ENCODE measurements at regions not wholly inside any gene's neighbourhood (a gene's known extent, or its start where the extent isn't known, plus 50 kb on each side); places are given as distances from the start of the nearest gene placed in this dataset.
A peak's percentile ranks its signal among the peaks of the same experiment; 100 is the strongest.

- Histone ChIP-seq H3K4me2 (ENCODE audit: low read length, poor library complexity, severe bottlenecking) (no peak overlapping the region), H2BK15ac (ENCODE audit: low read depth, poor library complexity, severe bottlenecking) (peak overlapping the region; percentile 86), H3K9me3 (ENCODE audit: control insufficient read depth, low read length) (no peaks in the 10 kb centered on the region), H2BK12ac (ENCODE audit: low read length in 2 of 2) (peak overlapping the region in 1 of 2 experiments; percentile 0), H2BK5ac (ENCODE audit: low read depth, low read length, poor library complexity, severe bottlenecking) (no peak overlapping the region), H4K91ac (ENCODE audit: low read length) (no peak overlapping the region), H3K27ac (ENCODE audit: low read length, poor library complexity, severe bottlenecking) (no peak overlapping the region), H3K4ac (ENCODE audit: low read depth in 1 of 2, low read length in 2 of 2) (no peak overlapping the region), H2AK5ac (ENCODE audit: low read length, severe bottlenecking) (no peak overlapping the region), H2AFZ (ENCODE audit: low read depth, low read length) (no peak overlapping the region), H3K4me1 (ENCODE audit: control insufficient read depth, insufficient read depth, low read depth, low read length) (peaks cover 2% of the 10 kb centered on the region), H3K23ac (ENCODE audit: low read length in 2 of 2) (no peak overlapping the region), H3K27me3 (ENCODE audit: control insufficient read depth in 1 of 2, insufficient read depth in 1 of 2, low read length in 2 of 2) (no peaks in the 10 kb centered on the region), H3K14ac (ENCODE audit: low read length in 2 of 2) (no peak overlapping the region), H3K18ac (ENCODE audit: low read depth in 1 of 2, low read length in 2 of 2) (no peak overlapping the region), H3K9ac (ENCODE audit: low read length) (no peak overlapping the region), H3K36me3 (ENCODE audit: control insufficient read depth in 1 of 2, insufficient read depth in 2 of 2, low read depth in 1 of 2, low read length in 2 of 2) (no peaks in the 10 kb centered on the region), H4K8ac (ENCODE audit: low read length) (no peak overlapping the region), H2BK120ac (ENCODE audit: low read depth, low read length) (no peak overlapping the region), H3K79me1 (replicated peaks; ENCODE audit: low read length, poor library complexity, severe bottlenecking) (no peaks in the 10 kb centered on the region), H3K4me3 (ENCODE audit: insufficient read depth in 1 of 2, low read depth in 1 of 2, low read length in 2 of 2) (no peak overlapping the region)
- no CpG with 5 or more reads among the region's 2 CpGs for WGBS
- no peak for DNase-seq
Measured at GRCh38 chr12:92603741-92604432, 98.9 kb upstream of the PLEKHG7 start.

GRCh38 chr12:92602930-92603623 lies 99.7 kb upstream of the PLEKHG7 start:
- Histone ChIP-seq H4K91ac (ENCODE audit: low read length) (no peak overlapping the region), H3K9ac (ENCODE audit: low read length) (no peak overlapping the region), H3K27me3 (ENCODE audit: control insufficient read depth in 1 of 2, insufficient read depth in 1 of 2, low read length in 2 of 2) (no peaks in the 10 kb centered on the region), H2AFZ (ENCODE audit: low read depth, low read length) (no peak overlapping the region), H4K8ac (ENCODE audit: low read length) (no peak overlapping the region), H3K4me1 (ENCODE audit: control insufficient read depth, insufficient read depth, low read depth, low read length) (peaks cover 2% of the 10 kb centered on the region), H3K9me3 (ENCODE audit: control insufficient read depth, low read length) (no peaks in the 10 kb centered on the region), H2BK12ac (ENCODE audit: low read length in 2 of 2) (no peak overlapping the region), H3K4me3 (ENCODE audit: insufficient read depth in 1 of 2, low read depth in 1 of 2, low read length in 2 of 2) (no peak overlapping the region), H3K4me2 (ENCODE audit: low read length, poor library complexity, severe bottlenecking) (no peak overlapping the region), H3K18ac (ENCODE audit: low read depth in 1 of 2, low read length in 2 of 2) (no peak overlapping the region), H2AK5ac (ENCODE audit: low read length, severe bottlenecking) (no peak overlapping the region), H2BK5ac (ENCODE audit: low read depth, low read length, poor library complexity, severe bottlenecking) (no peak overlapping the region), H2BK120ac (ENCODE audit: low read depth, low read length) (no peak overlapping the region), H3K23ac (ENCODE audit: low read length in 2 of 2) (no peak overlapping the region), H3K79me1 (replicated peaks; ENCODE audit: low read length, poor library complexity, severe bottlenecking) (no peaks in the 10 kb centered on the region), H3K36me3 (ENCODE audit: control insufficient read depth in 1 of 2, insufficient read depth in 2 of 2, low read depth in 1 of 2, low read length in 2 of 2) (no peaks in the 10 kb centered on the region), H2BK15ac (ENCODE audit: low read depth, poor library complexity, severe bottlenecking) (no peak overlapping the region), H3K27ac (ENCODE audit: low read length, poor library complexity, severe bottlenecking) (peak overlapping the region; percentile 11), H3K14ac (ENCODE audit: low read length in 2 of 2) (no peak overlapping the region), H3K4ac (ENCODE audit: low read depth in 1 of 2, low read length in 2 of 2) (no peak overlapping the region)
- no peak for DNase-seq
- 88% methylated on average over 2 of the region's 2 CpGs for WGBS

- H3K14ac ChIP-seq (ENCODE audit: low read length in 2 of 2) = no peak overlapping the region
- H4K8ac ChIP-seq (ENCODE audit: low read length) = no peak overlapping the region
- no peak overlapping the region for H4K91ac ChIP-seq (ENCODE audit: low read length)
- no peak overlapping the region for H2AFZ ChIP-seq (ENCODE audit: low read depth, low read length)
- DNase-seq = peak; percentile 90
- no peak overlapping the region for H3K23ac ChIP-seq (ENCODE audit: low read length in 2 of 2)
- peaks cover 2% of the 10 kb centered on the region for H3K4me1 ChIP-seq (ENCODE audit: control insufficient read depth, insufficient read depth, low read depth, low read length)
- no peak overlapping the region for H3K4ac ChIP-seq (ENCODE audit: low read depth in 1 of 2, low read length in 2 of 2)
- no peaks in the 10 kb centered on the region for H3K9me3 ChIP-seq (ENCODE audit: control insufficient read depth, low read length)
- no peaks in the 10 kb centered on the region for H3K36me3 ChIP-seq (ENCODE audit: control insufficient read depth in 1 of 2, insufficient read depth in 2 of 2, low read depth in 1 of 2, low read length in 2 of 2)
- H3K27me3 ChIP-seq (ENCODE audit: control insufficient read depth in 1 of 2, insufficient read depth in 1 of 2, low read length in 2 of 2) = no peaks in the 10 kb centered on the region
- no peak overlapping the region for H2BK15ac ChIP-seq (ENCODE audit: low read depth, poor library complexity, severe bottlenecking)
- no peak overlapping the region for H2BK120ac ChIP-seq (ENCODE audit: low read depth, low read length)
- no peak overlapping the region for H2BK5ac ChIP-seq (ENCODE audit: low read depth, low read length, poor library complexity, severe bottlenecking)
- H3K4me3 ChIP-seq (ENCODE audit: insufficient read depth in 1 of 2, low read depth in 1 of 2, low read length in 2 of 2) = no peak overlapping the region
- no peak overlapping the region for H3K18ac ChIP-seq (ENCODE audit: low read depth in 1 of 2, low read length in 2 of 2)
- H2AK5ac ChIP-seq (ENCODE audit: low read length, severe bottlenecking) = no peak overlapping the region
- WGBS = 0% methylated on average over 1 of the region's 2 CpGs
- no peak overlapping the region for H2BK12ac ChIP-seq (ENCODE audit: low read length in 2 of 2)
- H3K79me1 ChIP-seq (replicated peaks; ENCODE audit: low read length, poor library complexity, severe bottlenecking) = no peaks in the 10 kb centered on the region
- no peak overlapping the region for H3K9ac ChIP-seq (ENCODE audit: low read length)
- H3K27ac ChIP-seq (ENCODE audit: low read length, poor library complexity, severe bottlenecking) = peak overlapping the region; percentile 11
- H3K4me2 ChIP-seq (ENCODE audit: low read length, poor library complexity, severe bottlenecking) = no peak overlapping the region
Measured at GRCh38 chr12:92602476-92602875, 100.3 kb upstream of the PLEKHG7 start.

- H3K18ac ChIP-seq (ENCODE audit: low read depth in 1 of 2, low read length in 2 of 2) = no peak overlapping the region
- peak overlapping the region; percentile 29 to 42 for H2BK12ac ChIP-seq (ENCODE audit: low read length in 2 of 2)
- H3K9ac ChIP-seq (ENCODE audit: low read length) = no peak overlapping the region
- H3K4ac ChIP-seq (ENCODE audit: low read depth in 1 of 2, low read length in 2 of 2) = no peak overlapping the region
- no peak overlapping the region for H3K4me2 ChIP-seq (ENCODE audit: low read length, poor library complexity, severe bottlenecking)
- H3K27ac ChIP-seq (ENCODE audit: low read length, poor library complexity, severe bottlenecking) = no peak overlapping the region
- no peak overlapping the region for H2BK15ac ChIP-seq (ENCODE audit: low read depth, poor library complexity, severe bottlenecking)
- H3K23ac ChIP-seq (ENCODE audit: low read length in 2 of 2) = no peak overlapping the region
- no peak overlapping the region for H2BK120ac ChIP-seq (ENCODE audit: low read depth, low read length)
- 93% methylated on average over 6 of the region's 6 CpGs for WGBS
- no peak overlapping the region for H4K91ac ChIP-seq (ENCODE audit: low read length)
- peaks cover 2% of the 10 kb centered on the region for H3K4me1 ChIP-seq (ENCODE audit: control insufficient read depth, insufficient read depth, low read depth, low read length)
- H3K79me1 ChIP-seq (replicated peaks; ENCODE audit: low read length, poor library complexity, severe bottlenecking) = no peaks in the 10 kb centered on the region
- no peak overlapping the region for H4K8ac ChIP-seq (ENCODE audit: low read length)
- no peak overlapping the region for H3K4me3 ChIP-seq (ENCODE audit: insufficient read depth in 1 of 2, low read depth in 1 of 2, low read length in 2 of 2)
- no peak overlapping the region for H2BK5ac ChIP-seq (ENCODE audit: low read depth, low read length, poor library complexity, severe bottlenecking)
- no peaks in the 10 kb centered on the region for H3K27me3 ChIP-seq (ENCODE audit: control insufficient read depth in 1 of 2, insufficient read depth in 1 of 2, low read length in 2 of 2)
- no peak for DNase-seq
- H3K9me3 ChIP-seq (ENCODE audit: control insufficient read depth, low read length) = no peaks in the 10 kb centered on the region
- H2AFZ ChIP-seq (ENCODE audit: low read depth, low read length) = no peak overlapping the region
- H2AK5ac ChIP-seq (ENCODE audit: low read length, severe bottlenecking) = no peak overlapping the region
- H3K14ac ChIP-seq (ENCODE audit: low read length in 2 of 2) = no peak overlapping the region
- no peaks in the 10 kb centered on the region for H3K36me3 ChIP-seq (ENCODE audit: control insufficient read depth in 1 of 2, insufficient read depth in 2 of 2, low read depth in 1 of 2, low read length in 2 of 2)
Measured at GRCh38 chr12:92601680-92602079, 101.1 kb upstream of the PLEKHG7 start.

All from mesenchymal stem cell (in vitro differentiated cells and primary cell).